ENCODE measurements at regions not wholly inside any gene's neighbourhood (a gene's known extent, or its start where the extent isn't known, plus 50 kb on each side); places are given as distances from the start of the nearest gene placed in this dataset.
A peak's percentile ranks its signal among the peaks of the same experiment; 100 is the strongest.

DNA sequence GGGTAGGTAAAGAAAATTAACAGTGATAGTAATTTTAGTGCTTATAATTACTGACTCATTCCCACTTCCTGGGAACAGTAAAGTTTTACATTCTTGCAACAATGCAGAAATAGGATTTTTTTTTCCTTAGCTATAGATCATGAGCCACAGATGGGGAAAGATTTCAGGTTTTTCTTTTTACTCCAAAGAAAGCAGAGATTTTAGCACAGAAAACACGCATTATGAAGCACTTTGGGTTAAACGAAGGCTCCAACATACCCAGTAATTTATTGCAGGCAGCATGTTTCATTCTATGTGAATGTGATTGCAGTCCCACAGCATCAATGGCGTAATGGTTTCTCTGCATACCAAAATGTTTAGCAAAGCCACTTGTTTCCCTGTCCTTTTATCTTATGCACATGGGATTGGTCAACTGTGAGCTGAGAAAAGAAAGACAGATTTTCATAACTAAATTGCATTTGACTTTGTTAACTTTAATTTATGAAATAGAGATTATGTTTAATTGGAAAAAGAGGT is 124.6 kb upstream of the E2F7 start:
- TF ChIP-seq, protein P1, sequence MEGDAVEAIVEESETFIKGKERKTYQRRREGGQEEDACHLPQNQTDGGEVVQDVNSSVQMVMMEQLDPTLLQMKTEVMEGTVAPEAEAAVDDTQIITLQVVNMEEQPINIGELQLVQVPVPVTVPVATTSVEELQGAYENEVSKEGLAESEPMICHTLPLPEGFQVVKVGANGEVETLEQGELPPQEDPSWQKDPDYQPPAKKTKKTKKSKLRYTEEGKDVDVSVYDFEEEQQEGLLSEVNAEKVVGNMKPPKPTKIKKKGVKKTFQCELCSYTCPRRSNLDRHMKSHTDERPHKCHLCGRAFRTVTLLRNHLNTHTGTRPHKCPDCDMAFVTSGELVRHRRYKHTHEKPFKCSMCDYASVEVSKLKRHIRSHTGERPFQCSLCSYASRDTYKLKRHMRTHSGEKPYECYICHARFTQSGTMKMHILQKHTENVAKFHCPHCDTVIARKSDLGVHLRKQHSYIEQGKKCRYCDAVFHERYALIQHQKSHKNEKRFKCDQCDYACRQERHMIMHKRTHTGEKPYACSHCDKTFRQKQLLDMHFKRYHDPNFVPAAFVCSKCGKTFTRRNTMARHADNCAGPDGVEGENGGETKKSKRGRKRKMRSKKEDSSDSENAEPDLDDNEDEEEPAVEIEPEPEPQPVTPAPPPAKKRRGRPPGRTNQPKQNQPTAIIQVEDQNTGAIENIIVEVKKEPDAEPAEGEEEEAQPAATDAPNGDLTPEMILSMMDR (IDR thresholded peaks at IDR 0.05; ENCODE audit: low read depth, low read length, missing control alignments): no peak
- no peak overlapping the region for H3K4me3 ChIP-seq (replicated peaks; ENCODE audit: low read depth, low read length)
- DNase-seq (ENCODE audit: extremely low read depth, low read depth): peak; percentile 43

DNA sequence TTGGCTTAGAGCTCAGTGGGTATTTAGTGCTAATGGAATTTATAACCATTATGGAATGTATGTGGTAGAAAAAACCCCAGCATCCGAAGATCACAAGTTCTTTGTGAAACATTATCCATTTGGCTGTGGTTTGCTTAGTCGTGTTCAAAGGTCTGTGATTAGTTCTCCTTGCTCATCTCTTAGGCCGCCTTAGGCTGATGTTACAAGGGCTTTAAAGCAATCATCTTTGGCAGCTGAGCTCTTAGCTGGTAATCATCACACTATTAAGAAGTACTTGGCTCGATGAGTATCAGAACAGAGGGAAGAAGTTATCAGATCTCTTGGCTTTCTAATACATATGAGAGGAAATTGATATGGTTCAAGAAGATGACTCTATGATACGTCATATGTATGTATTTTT is 124.1 kb upstream of the E2F7 start:
- DNase-seq (ENCODE audit: extremely low read depth, low read depth): peak; percentile 36
- TF ChIP-seq, protein P1 (IDR thresholded peaks at IDR 0.05; ENCODE audit: low read depth, low read length, missing control alignments): no peak
- no peak overlapping the region for H3K4me3 ChIP-seq (replicated peaks; ENCODE audit: low read depth, low read length)

DNA sequence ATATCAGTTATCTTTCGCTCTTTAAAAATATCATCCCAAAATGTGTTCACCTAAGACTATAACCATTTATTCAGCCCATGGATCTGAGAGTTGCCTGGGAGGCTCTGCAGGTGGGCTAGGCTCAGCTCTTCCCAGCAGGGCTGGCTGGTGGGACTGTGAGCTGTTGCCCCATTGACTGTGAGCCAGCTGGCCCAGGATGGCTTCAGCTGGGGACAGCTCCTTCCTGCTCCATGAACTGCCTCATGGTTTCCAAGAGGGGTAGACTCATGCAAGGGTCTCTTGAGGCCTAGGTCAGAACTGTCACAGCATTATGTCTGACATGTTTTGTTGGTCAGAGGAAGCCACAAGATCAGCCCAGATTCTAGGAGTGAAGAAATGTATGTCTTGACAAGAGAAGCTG is 114.1 kb upstream of the E2F7 start:
- TF ChIP-seq, protein P1 (IDR thresholded peaks at IDR 0.05; ENCODE audit: low read depth, low read length, missing control alignments): no peak
- no peak overlapping the region for H3K4me3 ChIP-seq (replicated peaks; ENCODE audit: low read depth, low read length)
- no peak for DNase-seq (ENCODE audit: extremely low read depth, low read depth)

DNA sequence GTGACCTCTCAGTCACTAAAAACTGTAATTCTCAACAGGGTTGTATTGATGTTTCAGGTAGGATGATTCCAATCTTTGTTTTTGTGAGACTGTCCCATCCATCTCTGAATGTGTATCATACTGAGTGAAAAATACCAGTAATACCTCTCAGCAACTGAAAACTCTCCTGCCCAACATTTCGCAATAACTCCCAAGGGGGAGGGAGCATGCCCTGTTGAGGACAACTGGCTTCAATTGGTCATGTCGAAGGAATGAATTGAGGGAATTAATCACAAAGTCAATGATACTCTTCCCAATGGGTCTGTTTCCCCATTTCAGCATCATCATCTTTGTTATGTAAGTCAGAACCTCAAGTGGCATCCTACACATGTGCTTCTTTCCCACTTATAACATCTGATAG is 102.4 kb upstream of the E2F7 start:
- no peak for DNase-seq (ENCODE audit: extremely low read depth, low read depth)
- TF ChIP-seq, protein P1 (IDR thresholded peaks at IDR 0.05; ENCODE audit: low read depth, low read length, missing control alignments): no peak
- H3K4me3 ChIP-seq (replicated peaks; ENCODE audit: low read depth, low read length): no peak overlapping the region

DNA sequence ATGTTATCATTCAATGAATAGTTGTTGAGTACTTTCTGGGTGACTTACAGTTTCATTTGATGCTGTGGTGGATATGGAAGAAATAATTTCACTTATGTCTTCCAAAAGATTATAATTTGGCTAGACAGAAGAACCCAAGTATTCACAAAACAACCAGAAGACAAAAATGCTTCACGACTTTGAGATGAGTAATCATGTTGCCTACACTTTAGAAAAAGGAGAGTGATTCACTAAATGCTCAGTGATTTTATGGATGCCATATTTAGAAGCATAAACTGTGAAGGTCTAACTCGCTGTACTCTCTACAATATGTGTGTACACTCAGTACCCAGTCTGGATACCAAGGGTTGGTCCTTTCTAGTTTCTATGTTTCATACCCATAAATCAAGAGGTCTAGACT is 101.3 kb upstream of the E2F7 start:
- DNase-seq (ENCODE audit: extremely low read depth, low read depth): no peak
- TF ChIP-seq, protein P1 (IDR thresholded peaks at IDR 0.05; ENCODE audit: low read depth, low read length, missing control alignments): no peak
- H3K4me3 ChIP-seq (replicated peaks; ENCODE audit: low read depth, low read length): no peak overlapping the region

DNA sequence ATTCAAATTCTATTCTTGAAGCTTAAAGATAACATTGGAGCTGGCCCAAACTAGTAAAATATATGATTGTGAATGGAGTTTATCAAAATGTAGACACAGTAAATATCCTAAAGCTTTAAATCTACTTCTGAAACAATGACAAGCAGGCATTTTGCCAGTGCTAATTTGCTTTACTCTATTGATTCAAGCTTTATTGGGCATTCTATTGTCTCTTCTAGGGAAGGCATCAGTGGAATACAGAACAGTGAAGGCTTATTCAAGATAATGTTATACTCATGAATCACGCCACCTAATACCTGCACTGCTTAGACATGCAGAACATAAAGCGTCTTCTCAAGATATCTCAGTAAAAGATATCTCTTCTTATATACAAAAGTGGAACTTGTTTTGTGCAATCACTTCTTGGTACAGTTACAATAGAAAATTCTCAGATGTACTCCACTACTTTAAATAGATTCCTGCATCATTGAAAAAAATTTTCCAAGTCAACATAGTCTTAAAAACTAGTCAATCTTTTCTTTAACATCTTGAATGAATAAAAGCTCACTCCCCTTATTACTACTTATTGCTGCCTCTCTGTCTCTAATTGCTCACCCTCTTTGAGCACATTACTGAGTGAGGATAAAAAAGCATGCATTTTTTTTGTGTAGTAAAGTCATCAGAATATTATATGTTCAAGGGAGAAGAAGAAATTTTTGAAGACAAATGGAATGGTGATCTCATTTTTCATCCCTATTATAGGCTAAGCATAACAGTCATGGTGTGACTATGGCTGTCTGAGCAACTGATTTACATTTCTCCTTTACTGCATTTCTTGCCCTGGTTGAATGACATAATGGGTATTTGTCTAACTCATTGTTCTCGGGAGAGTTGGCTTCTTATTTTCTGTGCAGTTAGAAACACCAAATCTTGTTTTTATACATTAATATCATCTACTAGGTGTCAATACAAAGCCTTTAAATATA is 98.0 kb upstream of the E2F7 start:
- TF ChIP-seq, protein P1 (IDR thresholded peaks at IDR 0.05; ENCODE audit: low read depth, low read length, missing control alignments): no peak
- no peak overlapping the region for H3K4me3 ChIP-seq (replicated peaks; ENCODE audit: low read depth, low read length)
- no peak for DNase-seq (ENCODE audit: extremely low read depth, low read depth)
